ENCODE measurements at regions not wholly inside any gene's neighbourhood (a gene's known extent, or its start where the extent isn't known, plus 50 kb on each side); places are given as distances from the start of the nearest gene placed in this dataset.

DNA sequence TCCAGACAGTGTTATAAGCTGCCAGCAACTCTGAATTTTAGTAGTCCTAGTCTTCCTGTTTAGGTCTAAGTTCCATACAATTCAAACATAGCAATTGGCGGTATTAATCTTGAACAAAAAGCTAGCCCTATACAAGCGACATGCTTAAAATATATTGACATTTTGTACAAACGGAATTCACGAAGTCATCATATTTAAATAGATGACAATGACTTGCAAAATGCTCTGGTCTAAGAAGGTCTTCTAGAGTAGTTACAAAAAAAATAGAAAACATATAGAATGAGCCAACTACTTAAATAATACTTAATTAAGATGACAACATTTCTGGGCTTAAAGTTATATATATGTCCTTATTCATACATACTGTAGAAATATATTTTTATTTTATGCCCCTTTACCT, 446.6 kb downstream of the ANKRD7 start:
- TF ChIP-seq, protein P1, sequence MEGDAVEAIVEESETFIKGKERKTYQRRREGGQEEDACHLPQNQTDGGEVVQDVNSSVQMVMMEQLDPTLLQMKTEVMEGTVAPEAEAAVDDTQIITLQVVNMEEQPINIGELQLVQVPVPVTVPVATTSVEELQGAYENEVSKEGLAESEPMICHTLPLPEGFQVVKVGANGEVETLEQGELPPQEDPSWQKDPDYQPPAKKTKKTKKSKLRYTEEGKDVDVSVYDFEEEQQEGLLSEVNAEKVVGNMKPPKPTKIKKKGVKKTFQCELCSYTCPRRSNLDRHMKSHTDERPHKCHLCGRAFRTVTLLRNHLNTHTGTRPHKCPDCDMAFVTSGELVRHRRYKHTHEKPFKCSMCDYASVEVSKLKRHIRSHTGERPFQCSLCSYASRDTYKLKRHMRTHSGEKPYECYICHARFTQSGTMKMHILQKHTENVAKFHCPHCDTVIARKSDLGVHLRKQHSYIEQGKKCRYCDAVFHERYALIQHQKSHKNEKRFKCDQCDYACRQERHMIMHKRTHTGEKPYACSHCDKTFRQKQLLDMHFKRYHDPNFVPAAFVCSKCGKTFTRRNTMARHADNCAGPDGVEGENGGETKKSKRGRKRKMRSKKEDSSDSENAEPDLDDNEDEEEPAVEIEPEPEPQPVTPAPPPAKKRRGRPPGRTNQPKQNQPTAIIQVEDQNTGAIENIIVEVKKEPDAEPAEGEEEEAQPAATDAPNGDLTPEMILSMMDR (conservative IDR thresholded peaks at IDR 0.05; ENCODE audit: low read length) = no peak
- no peak for TF ChIP-seq EZH2phosphoT487 (IDR thresholded peaks at IDR 0.05; ENCODE audit: borderline replicate concordance)

All from Loucy (cell line).